Fibroblast of upper back skin (primary cell): ENCODE measurements at regions not wholly inside any gene's neighbourhood (a gene's known extent, or its start where the extent isn't known, plus 50 kb on each side); places are given as distances from the start of the nearest gene placed in this dataset.

Source experiments
- DNase-seq: peaks from one replicate; pipeline ENCODE4 v3.0.0-alpha.2; 2013

DNA sequence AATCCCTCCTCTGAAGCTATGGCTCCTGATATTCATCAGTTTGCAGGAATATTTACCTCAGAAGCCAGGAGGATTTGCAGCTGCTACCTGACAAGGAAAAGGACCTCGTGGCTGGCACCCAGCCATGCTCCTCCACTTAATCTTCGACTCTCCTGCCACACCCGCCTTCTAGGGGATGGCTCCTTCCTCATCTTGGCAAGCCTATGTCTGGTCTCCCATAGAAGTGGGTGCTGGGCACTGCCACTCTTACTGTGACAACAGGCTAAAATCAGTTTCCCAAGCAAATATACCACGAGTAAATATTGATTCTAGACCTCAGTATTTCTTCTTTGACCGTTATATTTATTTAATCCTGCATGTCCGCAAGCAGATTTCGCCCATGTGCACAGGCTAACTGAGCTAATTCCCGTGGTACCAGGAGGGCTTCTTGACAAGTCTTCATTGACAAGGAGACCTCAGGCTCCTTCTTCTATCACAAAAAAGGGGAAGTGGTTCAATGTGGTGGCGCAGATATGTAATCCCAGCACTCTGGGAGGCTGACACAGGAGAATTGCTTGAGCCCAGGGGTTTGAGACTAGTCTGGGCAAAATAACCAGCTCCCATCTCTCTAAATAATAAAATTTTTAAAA, 52.6 kb upstream of the DCTD start:
- no peak for DNase-seq

- DNase-seq: no peak
These were observed 51.9 kb upstream of the DCTD start for GRCh38 chr4:182968917-182969650.

GRCh38 chr4:182967403-182967802, 50.2 kb upstream of the DCTD start:
- no peak for DNase-seq
